Neural cell (in vitro differentiated cells): ENCODE measurements at regions not wholly inside any gene's neighbourhood (a gene's known extent, or its start where the extent isn't known, plus 50 kb on each side); places are given as distances from the start of the nearest gene placed in this dataset.

ENCODE experiments used
- H2AFZ ChIP-seq: fragments of 200-600, 300-800 bp; sonication (generic), shearing (Covaris generic); 2 replicates; pipeline ENCODE4 v1.6.0; 2014; ENCODE audit warnings: low read depth, mild to moderate bottlenecking, antibody characterized with exemption, low read length, moderate library complexity
- H3F3A ChIP-seq: fragments of 200-600 bp; shearing (Covaris generic); 2 replicates; pipeline ENCODE4 v1.6.1; 2016; ENCODE audit warnings: mild to moderate bottlenecking, moderate library complexity, mixed read lengths, antibody characterized with exemption, low read length; ENCODE audit not compliant: insufficient read depth, poor library complexity, severe bottlenecking
- H3K27ac ChIP-seq: fragments of 200-600, 300-800 bp; sonication (generic), shearing (Covaris generic); 2 replicates; pipeline ENCODE4 v1.5.1; 2014; ENCODE audit warnings: mild to moderate bottlenecking, low read length, moderate library complexity
- H3K27me3 ChIP-seq: fragments of 300-800, 200-600 bp; sonication (generic), shearing (Covaris generic); 2 replicates; pipeline ENCODE4 v1.6.0; 2014; ENCODE audit warnings: mild to moderate bottlenecking, low read depth, low read length, moderate library complexity; ENCODE audit not compliant: insufficient read depth
- H3K36me3 ChIP-seq: fragments of 300-800, 200-600 bp; sonication (generic), shearing (Covaris generic); 2 replicates; pipeline ENCODE4 v1.5.1; 2014; ENCODE audit warnings: mild to moderate bottlenecking, antibody characterized with exemption, low read length, moderate library complexity; ENCODE audit not compliant: insufficient read depth
- H3K4me2 ChIP-seq: fragments of 300-800, 200-600 bp; sonication (generic), shearing (Covaris generic); 2 replicates; pipeline ENCODE4 v1.6.0; 2014; ENCODE audit warnings: mild to moderate bottlenecking, low read length
- H3K4me3 ChIP-seq: fragments of 300-800, 200-600 bp; sonication (generic), shearing (Covaris generic); 2 replicates; pipeline ENCODE4 v1.5.1; 2014; ENCODE audit warnings: mild to moderate bottlenecking, low read length, moderate library complexity
- H3K79me2 ChIP-seq: fragments of 200-600 bp; shearing (Covaris generic); replicated peaks from 2 replicates; pipeline ENCODE4 v1.6.0; 2014; ENCODE audit warnings: mild to moderate bottlenecking, low read length, moderate library complexity; ENCODE audit not compliant: insufficient read depth
- H3K9ac ChIP-seq: fragments of 300-800, 200-600 bp; sonication (generic), shearing (Covaris generic); 2 replicates; pipeline ENCODE4 v1.6.1; 2016; ENCODE audit warnings: mild to moderate bottlenecking, low read length, mixed read lengths
- H3K9me2 ChIP-seq: fragments of 200-600 bp; shearing (Covaris generic); 2 replicates; pipeline ENCODE4 v1.6.1; 2016; ENCODE audit warnings: mild to moderate bottlenecking, low read length, mixed read lengths; ENCODE audit not compliant: insufficient read depth
- H3K9me3 ChIP-seq: fragments of 200-600, 300-800 bp; sonication (generic), shearing (Covaris generic); 2 replicates; pipeline ENCODE4 v1.6.1; 2016; ENCODE audit warnings: mild to moderate bottlenecking, mixed run types, low read length, moderate library complexity, mixed read lengths
- H4K20me1 ChIP-seq: fragments of 200-600 bp; shearing (Covaris generic); 2 replicates; pipeline ENCODE4 v1.6.1; 2016; ENCODE audit warnings: mild to moderate bottlenecking, mixed run types; ENCODE audit not compliant: insufficient read depth
- EP300 ChIP-seq: fragments of 450-650 bp; conservative IDR thresholded peaks from 2 replicates; pipeline ENCODE4 v1.6.1; 2014; ENCODE audit warnings: antibody characterized with exemption, mild to moderate bottlenecking, moderate library complexity; ENCODE audit not compliant: poor library complexity, severe bottlenecking
- EZH2 ChIP-seq: fragments of 200-600, 300-800 bp; shearing (Covaris generic), sonication (generic); IDR thresholded peaks from 2 replicates; pipeline ENCODE4 v1.6.1; 2014; ENCODE audit warnings: antibody characterized with exemption, low read length, borderline replicate concordance, mild to moderate bottlenecking; ENCODE audit not compliant: insufficient read depth, poor library complexity, severe bottlenecking
- MXI1 ChIP-seq: fragments of 450-650 bp; conservative IDR thresholded peaks from 2 replicates; pipeline ENCODE4 v1.6.1; 2014; ENCODE audit warnings: antibody characterized with exemption, mild to moderate bottlenecking; ENCODE audit not compliant: poor library complexity, severe bottlenecking
- POLR2AphosphoS5 ChIP-seq: IDR thresholded peaks from 2 replicates; pipeline ENCODE4 v1.6.1; 2012
- RAD21 ChIP-seq: fragments of 450-650 bp; conservative IDR thresholded peaks from 2 replicates; pipeline ENCODE4 v1.6.1; 2014; ENCODE audit warnings: antibody characterized with exemption, mild to moderate bottlenecking, moderate library complexity
- SMC3 ChIP-seq: fragments of 450-650 bp; conservative IDR thresholded peaks from 2 replicates; pipeline ENCODE4 v1.6.1; 2014; ENCODE audit warnings: antibody characterized with exemption, mild to moderate bottlenecking, moderate library complexity; ENCODE audit not compliant: poor library complexity
- TAF1 ChIP-seq: IDR thresholded peaks from 2 replicates; pipeline ENCODE4 v1.6.1; 2012; ENCODE audit warnings: low read depth
- TF ChIP-seq, protein P1 (sequence below): fragments of 450-650 bp; IDR thresholded peaks from 2 replicates; pipeline ENCODE4 v1.5.1; 2014; ENCODE audit warnings: antibody characterized with exemption, mild to moderate bottlenecking, moderate library complexity; ENCODE audit not compliant: poor library complexity, severe bottlenecking
- TF ChIP-seq, protein P2 (sequence below): IDR thresholded peaks from 2 replicates; pipeline ENCODE4 v1.6.1; 2012; ENCODE audit warnings: borderline replicate concordance

DNA sequence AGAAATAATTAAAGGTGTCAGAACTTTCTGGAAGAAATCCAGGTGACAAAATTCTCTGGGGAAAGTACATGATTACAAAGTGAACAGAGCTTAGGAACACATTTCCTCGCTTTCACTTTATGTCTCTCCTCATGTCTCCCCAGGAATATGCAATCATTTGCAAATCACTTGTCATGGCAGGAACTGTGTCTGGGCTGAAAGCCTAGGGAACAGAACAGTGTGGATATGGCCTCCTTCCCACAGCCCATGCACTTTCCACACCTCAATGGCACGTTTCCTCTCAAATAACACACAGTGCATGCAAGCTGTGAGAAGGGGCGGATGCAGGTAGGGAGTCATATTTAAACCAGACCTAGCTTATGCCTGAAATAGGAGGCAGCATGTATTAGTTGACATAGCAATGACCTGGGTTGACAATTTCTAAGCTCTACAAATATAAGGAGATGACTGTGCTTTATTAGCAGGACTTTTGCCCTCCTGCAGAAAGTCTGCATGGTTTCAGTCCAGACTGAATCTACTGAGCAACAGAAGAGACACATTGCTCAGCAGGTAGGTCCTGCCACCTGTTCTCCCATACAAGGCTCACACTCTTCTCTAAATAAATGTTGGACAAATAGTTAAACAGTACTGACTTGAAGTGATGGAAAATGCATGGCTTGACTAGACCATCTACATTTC lies 236.0 kb upstream of the ELAC2 start:
- Histone ChIP-seq H3K36me3 (no peaks in the 10 kb centered on the region), H3K9me3 (no peaks in the 10 kb centered on the region)

DNA sequence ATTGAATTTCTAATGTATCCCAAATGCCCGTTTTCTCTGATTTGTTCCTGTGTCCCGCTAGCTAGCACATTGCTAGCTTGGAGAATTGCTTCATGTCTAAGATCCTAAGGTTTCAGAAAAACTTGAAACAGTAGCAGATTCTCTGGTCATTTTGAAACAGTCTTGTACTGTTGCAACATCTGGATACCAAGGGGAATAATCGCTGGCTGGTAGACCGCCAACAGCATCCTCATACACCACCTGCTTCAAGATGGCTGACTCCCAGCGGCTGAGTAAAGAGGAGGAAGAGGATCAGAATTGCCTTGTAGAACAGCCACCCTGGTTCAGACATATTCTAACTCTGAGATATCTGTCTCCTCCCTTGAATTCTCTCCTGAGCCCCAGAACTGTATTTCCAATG lies 226.7 kb upstream of the ELAC2 start:
- Histone ChIP-seq H3K9ac (no peak overlapping the region), H2AFZ (no peak overlapping the region)
- TF ChIP-seq, protein P1, sequence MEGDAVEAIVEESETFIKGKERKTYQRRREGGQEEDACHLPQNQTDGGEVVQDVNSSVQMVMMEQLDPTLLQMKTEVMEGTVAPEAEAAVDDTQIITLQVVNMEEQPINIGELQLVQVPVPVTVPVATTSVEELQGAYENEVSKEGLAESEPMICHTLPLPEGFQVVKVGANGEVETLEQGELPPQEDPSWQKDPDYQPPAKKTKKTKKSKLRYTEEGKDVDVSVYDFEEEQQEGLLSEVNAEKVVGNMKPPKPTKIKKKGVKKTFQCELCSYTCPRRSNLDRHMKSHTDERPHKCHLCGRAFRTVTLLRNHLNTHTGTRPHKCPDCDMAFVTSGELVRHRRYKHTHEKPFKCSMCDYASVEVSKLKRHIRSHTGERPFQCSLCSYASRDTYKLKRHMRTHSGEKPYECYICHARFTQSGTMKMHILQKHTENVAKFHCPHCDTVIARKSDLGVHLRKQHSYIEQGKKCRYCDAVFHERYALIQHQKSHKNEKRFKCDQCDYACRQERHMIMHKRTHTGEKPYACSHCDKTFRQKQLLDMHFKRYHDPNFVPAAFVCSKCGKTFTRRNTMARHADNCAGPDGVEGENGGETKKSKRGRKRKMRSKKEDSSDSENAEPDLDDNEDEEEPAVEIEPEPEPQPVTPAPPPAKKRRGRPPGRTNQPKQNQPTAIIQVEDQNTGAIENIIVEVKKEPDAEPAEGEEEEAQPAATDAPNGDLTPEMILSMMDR: no peak
- TF ChIP-seq EZH2: no peak
- no peak for TF ChIP-seq TAF1

More for the DNA sequence above, 236.0 kb upstream of the ELAC2 start:
- Histone ChIP-seq H4K20me1 (no peaks in the 10 kb centered on the region), H3F3A (no peaks in the 10 kb centered on the region), H3K27ac (no peak overlapping the region), H3K9me2 (no peaks in the 10 kb centered on the region), H3K4me3 (no peak overlapping the region), H3K27me3 (no peaks in the 10 kb centered on the region), H2AFZ (no peak overlapping the region), H3K79me2 (no peaks in the 10 kb centered on the region), H3K4me2 (no peak overlapping the region), H3K9ac (no peak overlapping the region)
- no peak for TF ChIP-seq POLR2AphosphoS5
- TF ChIP-seq, protein P2, sequence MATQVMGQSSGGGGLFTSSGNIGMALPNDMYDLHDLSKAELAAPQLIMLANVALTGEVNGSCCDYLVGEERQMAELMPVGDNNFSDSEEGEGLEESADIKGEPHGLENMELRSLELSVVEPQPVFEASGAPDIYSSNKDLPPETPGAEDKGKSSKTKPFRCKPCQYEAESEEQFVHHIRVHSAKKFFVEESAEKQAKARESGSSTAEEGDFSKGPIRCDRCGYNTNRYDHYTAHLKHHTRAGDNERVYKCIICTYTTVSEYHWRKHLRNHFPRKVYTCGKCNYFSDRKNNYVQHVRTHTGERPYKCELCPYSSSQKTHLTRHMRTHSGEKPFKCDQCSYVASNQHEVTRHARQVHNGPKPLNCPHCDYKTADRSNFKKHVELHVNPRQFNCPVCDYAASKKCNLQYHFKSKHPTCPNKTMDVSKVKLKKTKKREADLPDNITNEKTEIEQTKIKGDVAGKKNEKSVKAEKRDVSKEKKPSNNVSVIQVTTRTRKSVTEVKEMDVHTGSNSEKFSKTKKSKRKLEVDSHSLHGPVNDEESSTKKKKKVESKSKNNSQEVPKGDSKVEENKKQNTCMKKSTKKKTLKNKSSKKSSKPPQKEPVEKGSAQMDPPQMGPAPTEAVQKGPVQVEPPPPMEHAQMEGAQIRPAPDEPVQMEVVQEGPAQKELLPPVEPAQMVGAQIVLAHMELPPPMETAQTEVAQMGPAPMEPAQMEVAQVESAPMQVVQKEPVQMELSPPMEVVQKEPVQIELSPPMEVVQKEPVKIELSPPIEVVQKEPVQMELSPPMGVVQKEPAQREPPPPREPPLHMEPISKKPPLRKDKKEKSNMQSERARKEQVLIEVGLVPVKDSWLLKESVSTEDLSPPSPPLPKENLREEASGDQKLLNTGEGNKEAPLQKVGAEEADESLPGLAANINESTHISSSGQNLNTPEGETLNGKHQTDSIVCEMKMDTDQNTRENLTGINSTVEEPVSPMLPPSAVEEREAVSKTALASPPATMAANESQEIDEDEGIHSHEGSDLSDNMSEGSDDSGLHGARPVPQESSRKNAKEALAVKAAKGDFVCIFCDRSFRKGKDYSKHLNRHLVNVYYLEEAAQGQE: no peak
- no peak for TF ChIP-seq RAD21
- TF ChIP-seq TAF1: no peak
- TF ChIP-seq, protein P1: no peak
- no peak for TF ChIP-seq EZH2
- TF ChIP-seq MXI1: no peak
- no peak for TF ChIP-seq EP300
- no peak for TF ChIP-seq SMC3

More for the DNA sequence above, 226.7 kb upstream of the ELAC2 start:
- H3K36me3 ChIP-seq: no peaks in the 10 kb centered on the region
- no peaks in the 10 kb centered on the region for H3F3A ChIP-seq
- no peaks in the 10 kb centered on the region for H4K20me1 ChIP-seq
- H3K9me2 ChIP-seq: no peaks in the 10 kb centered on the region
- no peaks in the 10 kb centered on the region for H3K27me3 ChIP-seq
- H3K4me3 ChIP-seq: no peak overlapping the region
- H3K27ac ChIP-seq: no peak overlapping the region
- no peaks in the 10 kb centered on the region for H3K9me3 ChIP-seq
- no peaks in the 10 kb centered on the region for H3K79me2 ChIP-seq
- no peak overlapping the region for H3K4me2 ChIP-seq
